HCEC 1CT (cell line): ENCODE measurements at regions not wholly inside any gene's neighbourhood (a gene's known extent, or its start where the extent isn't known, plus 50 kb on each side); places are given as distances from the start of the nearest gene placed in this dataset.
A peak's percentile ranks its signal among the peaks of the same experiment; 100 is the strongest.
"Not testable (repeated sequence)": the region's sequence is repeated elsewhere in the genome, so short reads cannot be mapped to it uniquely, and the experiment has no call there.

Source experiments
- DNase-seq: peaks from one replicate; pipeline ENCODE4 v3.0.0-alpha.2; 2017

DNA sequence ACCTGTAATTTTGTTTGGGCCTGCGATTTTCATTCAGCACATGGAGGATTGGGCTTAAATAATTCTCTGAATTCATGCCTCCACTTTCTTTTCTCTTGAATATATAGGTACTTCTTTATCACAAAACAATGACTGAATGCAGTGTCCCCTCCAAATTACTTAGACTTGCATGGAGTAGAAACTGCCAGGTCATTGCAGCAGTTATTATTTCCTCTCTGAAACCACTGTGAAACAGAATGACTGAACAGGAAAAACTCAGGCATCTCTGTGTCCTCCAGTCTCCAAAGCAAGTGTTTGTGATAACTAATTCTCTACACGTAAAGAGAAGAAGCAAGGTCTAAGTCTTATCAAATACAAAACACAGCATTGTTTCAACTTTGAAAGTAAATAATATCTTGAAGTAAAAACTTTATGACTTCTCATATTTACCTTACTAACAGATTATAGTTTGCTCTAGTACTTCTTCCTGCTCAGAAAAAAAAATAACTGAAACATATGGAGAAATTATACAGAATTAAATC lies 144.5 kb upstream of the DIAPH2 start:
- DNase-seq = no peak

GRCh38 chrX:96546281-96546680 lies 138.4 kb upstream of the DIAPH2 start:
- not testable (repeated sequence) for DNase-seq

GRCh38 chrX:96551322-96551872 lies 133.2 kb upstream of the DIAPH2 start:
- peak; percentile 0 for DNase-seq

GRCh38 chrX:96556886-96557285 lies 127.8 kb upstream of the DIAPH2 start:
- DNase-seq = no peak

DNA sequence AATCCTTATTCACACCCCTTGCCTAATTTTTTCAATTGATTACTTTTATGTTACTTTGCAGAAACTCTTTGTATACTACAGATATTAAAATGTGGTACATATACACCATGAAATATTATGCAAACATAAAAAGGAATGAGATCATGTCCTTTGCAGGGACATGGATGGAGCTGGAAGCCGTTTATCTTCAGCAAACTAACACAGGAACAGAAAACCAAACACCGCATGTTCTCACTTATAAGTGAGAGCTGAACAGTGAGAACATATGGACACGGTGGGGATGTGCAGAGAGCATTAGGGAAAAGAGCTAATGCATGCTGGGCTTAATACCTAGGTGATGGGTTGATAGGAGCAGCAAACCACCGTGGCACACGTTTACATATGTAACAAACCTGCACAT lies 123.5 kb upstream of the DIAPH2 start:
- not testable (repeated sequence) for DNase-seq

- peak; percentile 33 for DNase-seq
Observed at GRCh38 chrX:96563646-96564045, 121.0 kb upstream of the DIAPH2 start.

- no peak for DNase-seq
Observed at GRCh38 chrX:96564595-96564994, 120.0 kb upstream of the DIAPH2 start.

DNA sequence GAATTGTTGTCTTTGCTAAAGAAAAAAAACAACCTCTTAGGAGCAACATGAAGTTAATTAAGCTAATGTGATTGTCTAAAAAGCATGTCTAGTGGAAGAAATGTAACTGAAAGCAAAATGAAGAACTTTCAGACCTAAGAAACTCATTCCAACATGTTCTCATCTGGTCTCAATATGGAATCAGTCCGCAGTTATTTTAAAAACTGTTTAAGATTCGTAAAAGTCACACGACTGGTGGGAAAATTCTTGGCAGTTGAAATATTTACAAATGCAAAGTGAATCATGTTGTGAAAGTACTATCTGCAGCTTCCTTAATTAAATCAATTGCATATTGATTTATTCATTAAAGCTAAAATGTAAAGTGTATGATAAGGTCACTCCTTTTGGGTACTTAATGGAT lies 117.8 kb upstream of the DIAPH2 start:
- no peak for DNase-seq

GRCh38 chrX:96568071-96568470 lies 116.6 kb upstream of the DIAPH2 start:
- DNase-seq = no peak

GRCh38 chrX:96569034-96569433 lies 115.6 kb upstream of the DIAPH2 start:
- no peak for DNase-seq

GRCh38 chrX:96575011-96575410 lies 109.6 kb upstream of the DIAPH2 start:
- DNase-seq = no peak

DNA sequence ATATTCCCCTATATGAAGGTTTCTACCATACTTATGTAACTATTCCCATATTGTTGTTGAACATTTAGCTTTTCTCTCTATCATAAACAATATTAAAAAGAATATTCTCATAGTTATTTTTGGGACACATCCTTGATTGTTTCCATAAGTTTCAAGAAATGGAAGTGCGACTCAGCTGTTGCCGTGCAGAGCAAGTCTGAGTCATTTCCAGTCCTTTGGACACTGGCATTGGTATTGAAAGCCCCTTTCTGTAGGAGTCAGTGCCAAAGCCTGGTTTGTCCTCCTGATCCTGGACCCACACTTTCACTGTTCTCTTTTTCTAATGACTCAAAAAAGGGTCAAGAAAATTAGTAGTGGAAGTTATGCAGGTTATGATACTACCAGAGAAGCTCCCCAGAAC lies 108.3 kb upstream of the DIAPH2 start:
- no peak for DNase-seq

- no peak for DNase-seq
Observed at GRCh38 chrX:96578781-96579180, 105.9 kb upstream of the DIAPH2 start.

DNA sequence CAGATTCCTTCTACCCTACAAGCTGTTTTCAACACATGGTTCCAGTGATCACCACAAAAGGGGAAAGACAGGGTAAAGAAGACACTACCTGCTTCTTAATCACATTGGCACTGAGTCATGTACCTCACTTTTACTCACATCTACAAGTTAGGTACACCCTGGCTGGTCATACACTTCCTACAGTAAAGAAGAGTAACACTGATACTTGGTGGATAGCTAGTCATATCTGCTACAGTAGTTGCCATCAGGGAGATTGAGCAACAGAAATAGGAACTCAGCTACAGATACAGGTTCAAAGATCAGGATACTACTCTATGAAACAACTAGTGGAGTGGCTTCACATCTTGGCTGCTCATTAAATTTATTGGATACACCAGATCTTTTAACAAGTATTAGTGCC lies 105.4 kb upstream of the DIAPH2 start:
- DNase-seq = no peak

GRCh38 chrX:96590403-96590802 lies 94.2 kb upstream of the DIAPH2 start:
- no peak for DNase-seq

DNA sequence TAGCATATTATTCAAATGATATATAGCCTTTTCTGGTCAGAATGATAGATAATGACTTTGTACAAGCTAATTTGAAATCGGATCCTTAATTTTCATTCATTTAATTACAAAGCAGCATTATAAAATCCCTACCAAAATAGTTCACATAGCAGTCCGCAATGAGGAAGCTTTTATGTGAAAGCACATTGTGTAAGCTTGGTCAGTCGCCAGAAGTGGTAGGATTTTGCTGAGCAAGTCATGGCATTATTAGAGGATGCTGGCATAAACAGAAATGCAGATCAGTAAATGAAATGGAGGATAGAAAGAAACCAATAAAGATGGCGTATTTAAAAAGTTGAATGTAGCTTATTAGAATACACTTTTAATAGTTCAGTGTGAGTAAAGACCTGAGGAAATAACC lies 93.2 kb upstream of the DIAPH2 start:
- DNase-seq = no peak

DNA sequence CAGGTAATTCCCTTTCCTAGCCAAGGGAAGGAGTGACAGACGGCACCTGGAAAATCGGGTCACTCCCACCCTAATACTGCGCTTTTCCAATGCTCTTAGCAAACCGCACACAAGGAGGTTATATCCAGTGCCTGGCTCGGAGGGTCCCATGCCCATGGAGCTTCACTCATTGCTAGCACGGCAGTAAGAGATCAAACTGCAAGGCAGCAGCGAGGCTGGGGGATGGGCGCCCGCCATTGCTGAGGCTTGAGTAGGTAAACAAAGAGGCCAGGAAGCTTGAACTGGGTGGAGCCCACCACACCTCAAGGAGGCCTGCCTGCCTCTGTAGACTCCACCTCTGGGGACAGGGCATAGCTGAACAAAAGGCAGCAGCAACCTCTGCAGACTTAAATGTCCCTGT lies 86.8 kb upstream of the DIAPH2 start:
- not testable (repeated sequence) for DNase-seq

DNA sequence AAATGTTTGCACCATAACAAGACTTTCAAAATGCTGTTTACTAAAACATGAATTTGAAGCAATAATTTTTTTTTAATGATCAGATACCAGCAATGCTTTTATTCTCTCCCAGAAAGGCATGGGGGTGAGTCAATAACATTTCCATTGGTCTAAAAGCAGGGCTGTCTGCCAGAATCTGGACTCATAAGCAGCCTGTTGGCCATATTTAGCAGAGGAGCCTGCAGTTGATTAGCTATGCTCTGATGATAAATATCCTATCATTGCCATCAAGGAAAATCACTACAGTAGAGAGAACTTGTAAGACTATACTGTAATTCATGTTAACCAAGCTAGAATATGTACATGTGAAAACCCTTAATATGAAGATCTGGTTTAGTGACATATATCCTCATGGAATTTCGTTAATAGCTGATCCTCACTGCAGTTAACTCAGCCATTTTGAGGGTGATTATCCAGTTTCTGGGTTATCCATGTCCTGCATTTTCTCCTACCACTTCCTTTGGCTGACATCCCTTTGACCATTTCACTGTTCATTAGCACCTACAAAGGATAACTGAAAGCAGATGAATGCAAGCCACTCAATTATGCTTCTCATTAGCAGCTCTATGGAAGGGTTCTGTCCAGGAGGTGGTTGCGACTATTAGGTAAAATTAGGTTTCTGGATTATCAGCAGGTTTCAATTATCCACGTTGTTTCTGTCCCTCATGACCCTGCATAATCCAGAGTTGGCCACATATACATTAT lies 72.9 kb upstream of the DIAPH2 start:
- DNase-seq = peak; percentile 45

DNA sequence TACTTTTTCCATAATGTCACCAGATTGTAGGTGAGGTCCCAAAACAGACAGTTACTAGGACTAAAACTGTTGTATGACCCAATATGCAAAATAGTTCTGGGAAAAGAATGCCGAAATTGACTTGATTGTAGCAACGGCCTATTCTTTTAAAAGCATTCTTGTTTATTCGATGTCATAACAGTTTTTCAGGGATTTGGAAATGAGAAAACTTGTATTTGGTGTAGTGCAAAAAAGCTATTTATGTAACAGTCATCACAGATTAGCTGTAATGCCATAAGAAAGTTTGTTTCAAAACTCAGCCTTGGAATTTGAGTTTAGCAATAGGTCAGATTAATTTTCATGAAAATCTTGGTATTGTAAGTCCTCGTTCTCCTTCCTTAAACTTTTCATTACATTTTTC lies 69.2 kb upstream of the DIAPH2 start:
- no peak for DNase-seq

DNA sequence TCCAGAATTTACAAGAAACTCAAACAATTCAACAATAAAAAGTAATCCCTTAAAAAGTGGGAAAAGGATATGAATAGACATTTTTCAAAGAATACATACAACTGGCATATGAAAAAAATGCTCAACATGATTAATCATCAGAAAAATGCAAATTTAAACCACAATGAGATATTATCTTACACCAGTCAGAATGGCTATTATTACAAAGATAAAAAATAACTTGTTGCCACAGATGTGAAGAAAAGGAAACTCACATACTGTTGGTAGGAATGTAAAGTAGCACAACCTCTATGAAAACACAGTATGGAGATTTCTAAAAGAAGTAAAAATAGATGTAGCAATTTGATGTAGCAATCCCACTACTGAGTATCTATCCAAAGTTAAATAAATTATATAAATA lies 65.1 kb upstream of the DIAPH2 start:
- DNase-seq = peak; percentile 33

GRCh38 chrX:96621811-96622210 lies 62.8 kb upstream of the DIAPH2 start:
- DNase-seq = no peak
